B cell (primary cell): ENCODE measurements at regions not wholly inside any gene's neighbourhood (a gene's known extent, or its start where the extent isn't known, plus 50 kb on each side); places are given as distances from the start of the nearest gene placed in this dataset.

Experiments used
- ATAC-seq: fragments of 200-7000 bp; cut with Tn5 transposase; one replicate; pipeline ENCODE4 v1.10.0; 2021; ENCODE audit warnings: low read depth, mild to moderate bottlenecking, moderate number of reproducible peaks, moderate library complexity
- CTCF ChIA-PET: fragments of 350-600 bp; sonication (Branson Sonifier 250); formaldehyde crosslinking; loops from one replicate; lab custom pipeline; 2021; ENCODE audit warnings: antibody characterized with exemption, inconsistent platforms; lab: Charles Lee
- POLR2A ChIA-PET: fragments of 350-600 bp; sonication (Branson Sonifier 250); formaldehyde crosslinking; loops from one replicate; lab custom pipeline; 2021; ENCODE audit warnings: antibody characterized with exemption; lab: Charles Lee
- DNase-seq: peaks from one replicate; pipeline ENCODE4 v3.0.0; 2013
- H2AFZ ChIP-seq: 2 replicates; pipeline ENCODE4 v1.6.1; 2012; ENCODE audit warnings: mild to moderate bottlenecking, low read depth, low read length; ENCODE audit not compliant: insufficient read depth, poor library complexity, severe bottlenecking
- H3K27ac ChIP-seq, 2 donors: 1 replicate in 1 of 2; 2 replicates in 1 of 2; pipeline ENCODE4 v1.5.1; 2012 to 2013; ENCODE audit warnings: low read length in 2 of 2, mild to moderate bottlenecking in 2 of 2, moderate library complexity in 1 of 2
- H3K27me3 ChIP-seq, 4 experiments: fragments of 200-600 bp in 1 of 4; sonication (generic) in 1 of 4; replicated peaks in 1 of 4; 1 replicate in 2 of 4; 2 replicates in 2 of 4; pipeline versions ENCODE4 v1.6.1 to v1.7.0; 2013 to 2016; ENCODE audit warnings: low read length in 3 of 4, mild to moderate bottlenecking in 2 of 4, mixed read lengths in 1 of 4, moderate library complexity in 1 of 4; ENCODE audit not compliant: insufficient read depth in 4 of 4, control insufficient read depth in 3 of 4; ENCODE audit errors: control extremely low read depth in 1 of 4
- H3K36me3 ChIP-seq, 2 experiments: replicated peaks in 1 of 2; 1 replicate in 1 of 2; 2 replicates in 1 of 2; pipeline versions ENCODE4 v1.6.1 to v1.7.1; 2013; ENCODE audit warnings: low read length in 1 of 2; ENCODE audit not compliant: insufficient read depth in 2 of 2, control insufficient read depth in 1 of 2; ENCODE audit errors: control extremely low read depth in 1 of 2, extremely low read depth in 1 of 2
- H3K4me1 ChIP-seq, 2 donors: fragments of 200-600 bp in 1 of 2; sonication (generic) in 1 of 2; 1 replicate in 1 of 2; 2 replicates in 1 of 2; pipeline versions ENCODE4 v1.5.1 to v1.6.1; 2013 to 2017; ENCODE audit warnings: low read length in 2 of 2; ENCODE audit not compliant: control insufficient read depth in 2 of 2, insufficient read depth in 2 of 2
- H3K4me2 ChIP-seq: replicated peaks from 2 replicates; pipeline ENCODE3; 2012; ENCODE audit warnings: mild to moderate bottlenecking, low read depth, low read length; ENCODE audit not compliant: poor library complexity, severe bottlenecking
- H3K4me3 ChIP-seq, 5 experiments: fragments of 200-600 bp in 1 of 5; sonication (generic) in 1 of 5; 1 replicate in 3 of 5; 2 replicates in 2 of 5; pipeline versions ENCODE4 v1.5.1 to v1.7.0; 2011 to 2016; ENCODE audit warnings: low read length in 4 of 5, mild to moderate bottlenecking in 4 of 5, low read depth in 2 of 5, control low read depth in 1 of 5, moderate library complexity in 1 of 5; ENCODE audit not compliant: insufficient read depth in 1 of 5; ENCODE audit errors: control extremely low read depth in 1 of 5, extremely low read depth in 1 of 5
- H3K79me2 ChIP-seq: fragments of 200-600 bp; sonication (generic); one replicate; pipeline ENCODE4 v1.6.0; 2016; ENCODE audit warnings: low read length; ENCODE audit not compliant: control insufficient read depth, insufficient read depth
- H3K9ac ChIP-seq: fragments of 200-600 bp; sonication (generic); 2 replicates; pipeline ENCODE4 v1.6.1; 2017; ENCODE audit warnings: mild to moderate bottlenecking, low read length, moderate library complexity
- H3K9me3 ChIP-seq, 3 donors: one replicate each; pipeline versions ENCODE4 v1.6.1 to v1.7.1; 2013; ENCODE audit warnings: low read length in 2 of 3; ENCODE audit not compliant: control insufficient read depth in 2 of 3, insufficient read depth in 1 of 3; ENCODE audit errors: control extremely low read depth in 1 of 3
- H4K20me1 ChIP-seq: 2 replicates; pipeline ENCODE4 v1.6.0; 2012; ENCODE audit warnings: mild to moderate bottlenecking, low read length; ENCODE audit not compliant: insufficient read depth, control insufficient read depth, poor library complexity, severe bottlenecking
- H3K27ac Mint-ChIP-seq: one replicate; pipeline ENCODE4 v1.8.0; 2021; ENCODE audit warnings: mixed read lengths
- H3K27me3 Mint-ChIP-seq: one replicate; pipeline ENCODE4 v1.8.0; 2021; ENCODE audit warnings: mixed read lengths
- H3K4me1 Mint-ChIP-seq: one replicate; pipeline ENCODE4 v1.8.0; 2021; ENCODE audit warnings: mixed read lengths
- H3K4me3 Mint-ChIP-seq: one replicate; pipeline ENCODE4 v1.8.0; 2021; ENCODE audit warnings: mixed read lengths
- H3K9me3 Mint-ChIP-seq: one replicate; pipeline ENCODE4 v1.8.0; 2022; ENCODE audit warnings: mixed read lengths; ENCODE audit not compliant: insufficient read depth
- EZH2 ChIP-seq: IDR thresholded peaks from 2 replicates; pipeline ENCODE4 v1.6.1; 2012; ENCODE audit warnings: borderline replicate concordance, low read depth, mild to moderate bottlenecking, moderate library complexity, low read length; ENCODE audit not compliant: insufficient read depth, poor library complexity, severe bottlenecking
- WGBS: methylation state at CpG from one replicate; pipeline ENCODE4 v1.1.5; 2013; ENCODE audit warnings: missing lambda C conversion rate; ENCODE audit not compliant: insufficient coverage; 5-methylcytosine and 5-hydroxymethylcytosine counted together
- intact Hi-C: fragments of 100-400 bp; cut with micrococcal nuclease; formaldehyde crosslinking; loops from one replicate; pipeline ENCODE4 v1.10.0; 2022
- TF ChIP-seq, protein P1 (sequence below): fragments of 200-600 bp; IDR thresholded peaks from one replicate; pipeline ENCODE4 v1.8.0; 2022; ENCODE audit warnings: antibody characterized with exemption, mild to moderate bottlenecking

GRCh38 chr4:132955146-132955545 lies 193.9 kb upstream of the PCDH10 start:
- intact Hi-C loops = no loop called here
- Histone ChIP-seq H3K36me3 (no peaks in the 10 kb centered on the region), H3K79me2 (no peaks in the 10 kb centered on the region), H3K9ac (no peak overlapping the region), H2AFZ (no peak overlapping the region), H3K27ac (no peak overlapping the region), H3K9me3 (peaks cover 0 to 18% (median 4%) of the 10 kb centered on the region in 3 donors), H3K4me2 (no peak overlapping the region), H3K27me3 (no peaks in the 10 kb centered on the region), H3K4me1 (no peaks in the 10 kb centered on the region), H4K20me1 (no peaks in the 10 kb centered on the region), H3K4me3 (no peak overlapping the region)
- DNase-seq (no peak), ATAC-seq (no peak)
- Mint-ChIP-seq H3K9me3 (peaks cover 2% of the 10 kb centered on the region), H3K27me3 (no peaks in the 10 kb centered on the region), H3K4me3 (no peak overlapping the region), H3K27ac (no peak overlapping the region), H3K4me1 (no peaks in the 10 kb centered on the region)
- TF ChIP-seq, protein P1, sequence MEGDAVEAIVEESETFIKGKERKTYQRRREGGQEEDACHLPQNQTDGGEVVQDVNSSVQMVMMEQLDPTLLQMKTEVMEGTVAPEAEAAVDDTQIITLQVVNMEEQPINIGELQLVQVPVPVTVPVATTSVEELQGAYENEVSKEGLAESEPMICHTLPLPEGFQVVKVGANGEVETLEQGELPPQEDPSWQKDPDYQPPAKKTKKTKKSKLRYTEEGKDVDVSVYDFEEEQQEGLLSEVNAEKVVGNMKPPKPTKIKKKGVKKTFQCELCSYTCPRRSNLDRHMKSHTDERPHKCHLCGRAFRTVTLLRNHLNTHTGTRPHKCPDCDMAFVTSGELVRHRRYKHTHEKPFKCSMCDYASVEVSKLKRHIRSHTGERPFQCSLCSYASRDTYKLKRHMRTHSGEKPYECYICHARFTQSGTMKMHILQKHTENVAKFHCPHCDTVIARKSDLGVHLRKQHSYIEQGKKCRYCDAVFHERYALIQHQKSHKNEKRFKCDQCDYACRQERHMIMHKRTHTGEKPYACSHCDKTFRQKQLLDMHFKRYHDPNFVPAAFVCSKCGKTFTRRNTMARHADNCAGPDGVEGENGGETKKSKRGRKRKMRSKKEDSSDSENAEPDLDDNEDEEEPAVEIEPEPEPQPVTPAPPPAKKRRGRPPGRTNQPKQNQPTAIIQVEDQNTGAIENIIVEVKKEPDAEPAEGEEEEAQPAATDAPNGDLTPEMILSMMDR = no peak
- TF ChIP-seq EZH2 = no peak
- ChIA-PET CTCF (no interaction called here), POLR2A (no interaction called here)

DNA sequence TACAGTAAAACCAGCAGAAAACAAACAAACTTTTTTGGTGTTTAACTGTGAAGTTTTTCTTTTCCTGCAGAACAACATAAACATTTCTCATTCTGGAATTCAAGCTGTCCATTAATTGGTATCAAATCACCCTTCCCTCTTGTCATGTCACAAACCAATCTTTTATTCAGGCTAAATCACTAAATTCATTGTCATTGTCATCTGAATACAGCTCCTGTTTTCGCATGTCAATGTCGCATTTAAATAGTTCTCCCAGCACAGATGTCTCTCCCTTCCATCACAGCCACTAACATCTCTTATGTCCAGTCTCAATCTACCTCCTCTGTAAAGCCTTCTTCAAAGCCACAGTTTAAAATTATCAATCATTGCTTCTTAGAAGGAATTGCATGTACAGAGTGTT lies 192.1 kb upstream of the PCDH10 start:
- ChIA-PET POLR2A (no interaction called here), CTCF (no interaction called here)
- Histone ChIP-seq H3K27ac (no peak overlapping the region), H3K9me3 (peaks cover 0 to 23% (median 8%) of the 10 kb centered on the region in 3 donors), H2AFZ (no peak overlapping the region), H3K36me3 (no peaks in the 10 kb centered on the region), H3K4me1 (no peaks in the 10 kb centered on the region), H4K20me1 (no peaks in the 10 kb centered on the region), H3K27me3 (no peaks in the 10 kb centered on the region), H3K9ac (no peak overlapping the region), H3K4me2 (no peak overlapping the region), H3K79me2 (no peaks in the 10 kb centered on the region), H3K4me3 (no peak overlapping the region)
- intact Hi-C loops = no loop called here
- Mint-ChIP-seq H3K27me3 (no peaks in the 10 kb centered on the region), H3K27ac (no peak overlapping the region), H3K9me3 (peaks cover 2% of the 10 kb centered on the region), H3K4me1 (no peaks in the 10 kb centered on the region), H3K4me3 (no peak overlapping the region)
- DNase-seq = no peak
- no CpG with 5 or more reads among the region's 2 CpGs for WGBS
- TF ChIP-seq EZH2 = no peak
- TF ChIP-seq, protein P1 = no peak
- no peak for ATAC-seq
